Lower leg skin (tissue), 4 donors: ENCODE measurements at regions not wholly inside any gene's neighbourhood (a gene's known extent, or its start where the extent isn't known, plus 50 kb on each side); places are given as distances from the start of the nearest gene placed in this dataset.

Experiments
- DNase-seq, 2 donors: peaks; one replicate each; pipeline ENCODE4 v3.0.0-alpha.2; 2019; ENCODE audit warnings: low spot score in 2 of 2
- H3K4me3 ChIP-seq: fragments of 200-600 bp; sonication (generic); 2 replicates; pipeline ENCODE4 v1.5.1; 2017; ENCODE audit warnings: mild to moderate bottlenecking, low read depth; ENCODE audit not compliant: poor library complexity, severe bottlenecking
- POLR2A ChIP-seq, 2 donors: fragments of 450-650 bp; IDR thresholded peaks; one replicate each; pipeline ENCODE4 v1.6.1; 2016 to 2017; ENCODE audit warnings: antibody characterized with exemption in 2 of 2, mild to moderate bottlenecking in 1 of 2, moderate library complexity in 1 of 2
- WGBS, 2 donors: methylation state at CpG; one replicate each; pipeline ENCODE4 v1.1.5; 2018; 5-methylcytosine and 5-hydroxymethylcytosine counted together
- intact Hi-C: fragments of 100-400 bp; cut with DNase I; formaldehyde crosslinking; loops from one replicate; pipeline ENCODE4 v1.15.0; 2023; ENCODE audit warnings: low total_unique reads
- TF ChIP-seq, protein P1 (sequence below), 3 donors: fragments of 450-650 bp; IDR thresholded peaks; one replicate each; pipeline ENCODE4 v1.5.1; 2016; ENCODE audit warnings: antibody characterized with exemption in 3 of 3, mild to moderate bottlenecking in 3 of 3, moderate library complexity in 2 of 3

DNA sequence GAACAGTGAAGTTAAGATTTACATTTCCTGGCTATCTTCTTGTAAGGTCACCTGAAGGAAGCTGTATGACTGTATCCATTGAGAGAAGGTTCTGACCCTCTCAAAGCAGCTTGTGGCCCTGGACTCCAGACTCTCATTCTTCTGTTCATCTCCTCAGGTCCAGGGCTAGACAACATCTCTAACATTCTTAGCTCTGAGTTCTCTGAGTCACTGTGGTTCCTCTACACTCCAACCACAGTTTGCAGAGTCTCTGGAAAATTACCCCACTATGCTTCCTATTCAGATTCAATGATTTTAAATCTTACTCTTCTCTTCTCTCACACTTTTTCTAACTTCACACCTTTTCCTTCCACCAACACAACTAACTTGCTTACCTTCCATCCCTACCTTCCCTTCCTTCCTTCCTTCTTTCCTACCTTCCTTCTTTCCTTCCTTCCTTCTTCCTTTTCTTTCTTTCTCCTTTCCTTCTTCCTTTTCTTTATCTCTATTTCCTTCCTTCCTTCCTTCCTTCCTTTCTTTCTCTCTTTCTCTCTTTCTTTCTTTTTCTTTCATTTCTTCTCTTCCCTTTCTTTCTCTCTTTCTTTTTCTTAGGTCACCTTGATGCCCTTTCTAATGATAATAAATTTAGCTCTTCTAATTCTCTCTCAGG is 824.3 kb upstream of the ZEB2 start:
- no peak for TF ChIP-seq POLR2A (IDR thresholded peaks at IDR 0.05)
- TF ChIP-seq, protein P1, sequence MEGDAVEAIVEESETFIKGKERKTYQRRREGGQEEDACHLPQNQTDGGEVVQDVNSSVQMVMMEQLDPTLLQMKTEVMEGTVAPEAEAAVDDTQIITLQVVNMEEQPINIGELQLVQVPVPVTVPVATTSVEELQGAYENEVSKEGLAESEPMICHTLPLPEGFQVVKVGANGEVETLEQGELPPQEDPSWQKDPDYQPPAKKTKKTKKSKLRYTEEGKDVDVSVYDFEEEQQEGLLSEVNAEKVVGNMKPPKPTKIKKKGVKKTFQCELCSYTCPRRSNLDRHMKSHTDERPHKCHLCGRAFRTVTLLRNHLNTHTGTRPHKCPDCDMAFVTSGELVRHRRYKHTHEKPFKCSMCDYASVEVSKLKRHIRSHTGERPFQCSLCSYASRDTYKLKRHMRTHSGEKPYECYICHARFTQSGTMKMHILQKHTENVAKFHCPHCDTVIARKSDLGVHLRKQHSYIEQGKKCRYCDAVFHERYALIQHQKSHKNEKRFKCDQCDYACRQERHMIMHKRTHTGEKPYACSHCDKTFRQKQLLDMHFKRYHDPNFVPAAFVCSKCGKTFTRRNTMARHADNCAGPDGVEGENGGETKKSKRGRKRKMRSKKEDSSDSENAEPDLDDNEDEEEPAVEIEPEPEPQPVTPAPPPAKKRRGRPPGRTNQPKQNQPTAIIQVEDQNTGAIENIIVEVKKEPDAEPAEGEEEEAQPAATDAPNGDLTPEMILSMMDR (IDR thresholded peaks at IDR 0.05): no peak
- intact Hi-C loops: no loop called here
- DNase-seq: no peak
- no peak overlapping the region for H3K4me3 ChIP-seq

DNA sequence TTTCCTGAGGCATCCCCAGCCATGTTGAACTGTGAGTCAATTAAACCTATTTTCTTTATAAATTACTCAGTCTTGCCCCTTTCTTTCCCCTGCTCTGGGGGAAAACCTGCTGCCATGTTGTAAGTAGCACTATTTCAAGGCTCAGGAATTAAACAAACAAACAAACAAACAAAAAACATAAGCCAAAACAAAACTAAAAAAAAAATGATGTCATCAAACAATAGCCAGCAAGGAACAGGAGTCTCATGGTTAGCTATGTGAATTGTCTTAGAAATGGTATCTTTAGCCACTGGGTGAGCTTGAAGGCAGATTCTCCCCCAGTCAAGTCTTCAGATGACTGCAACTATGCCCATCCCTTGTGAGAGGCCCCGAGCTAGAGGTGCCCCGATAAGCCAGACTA is 823.4 kb upstream of the ZEB2 start:
- H3K4me3 ChIP-seq: no peak overlapping the region
- TF ChIP-seq POLR2A (IDR thresholded peaks at IDR 0.05): no peak
- TF ChIP-seq, protein P1 (IDR thresholded peaks at IDR 0.05): no peak
- 47 to 50% methylated on average over 2 of the region's 2 CpGs for WGBS, 2 donors
- intact Hi-C loops: no loop called here
- DNase-seq: no peak

DNA sequence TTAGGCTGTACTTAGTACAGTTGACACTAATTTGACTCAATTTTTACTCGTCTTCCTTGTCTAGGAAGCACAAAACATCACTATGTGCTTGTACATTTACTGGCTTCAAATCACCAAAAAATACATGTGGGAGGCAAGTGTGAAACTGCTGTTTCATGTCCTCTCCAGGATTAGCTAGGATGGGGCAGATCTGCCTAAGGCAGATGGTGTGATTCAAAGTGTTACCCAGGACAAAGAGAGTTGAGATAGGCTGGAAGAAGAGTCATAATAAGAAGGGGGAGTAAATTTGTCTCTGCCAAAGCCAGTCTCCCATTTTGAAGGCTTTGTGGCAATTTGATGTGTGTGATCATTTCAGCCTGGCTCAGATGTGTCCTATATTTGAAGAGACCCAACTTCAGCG is 821.6 kb upstream of the ZEB2 start:
- TF ChIP-seq, protein P1 (IDR thresholded peaks at IDR 0.05): no peak
- no peak for TF ChIP-seq POLR2A (IDR thresholded peaks at IDR 0.05)
- DNase-seq: no peak
- H3K4me3 ChIP-seq: no peak overlapping the region
- 74 to 87% methylated on average over 2 of the region's 2 CpGs for WGBS, 2 donors
- intact Hi-C loops: no loop called here

DNA sequence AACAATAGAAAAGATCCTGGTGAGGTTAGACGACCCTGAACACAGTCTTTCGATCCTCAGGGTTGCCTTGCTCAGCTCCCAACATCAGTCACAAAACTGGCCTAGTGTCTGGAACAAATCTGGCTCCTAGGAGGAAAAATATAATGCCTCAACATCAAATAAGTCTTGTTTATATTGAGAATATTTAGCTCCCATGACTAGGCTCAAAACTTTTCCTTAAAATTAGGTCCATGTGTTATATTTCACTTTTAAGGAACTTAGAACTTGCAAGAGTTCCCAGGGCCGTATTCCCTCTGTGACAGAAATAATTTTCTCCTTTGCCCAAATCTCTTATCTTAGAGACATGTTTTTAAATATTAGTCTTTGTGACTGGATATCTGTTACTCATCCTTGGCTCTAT is 819.7 kb upstream of the ZEB2 start:
- no peak overlapping the region for H3K4me3 ChIP-seq
- intact Hi-C loops: no loop called here
- WGBS, 2 donors: 56 to 62% methylated on average over 3 of the region's 3 CpGs
- TF ChIP-seq POLR2A (IDR thresholded peaks at IDR 0.05): no peak
- TF ChIP-seq, protein P1 (IDR thresholded peaks at IDR 0.05): no peak
- no peak for DNase-seq

DNA sequence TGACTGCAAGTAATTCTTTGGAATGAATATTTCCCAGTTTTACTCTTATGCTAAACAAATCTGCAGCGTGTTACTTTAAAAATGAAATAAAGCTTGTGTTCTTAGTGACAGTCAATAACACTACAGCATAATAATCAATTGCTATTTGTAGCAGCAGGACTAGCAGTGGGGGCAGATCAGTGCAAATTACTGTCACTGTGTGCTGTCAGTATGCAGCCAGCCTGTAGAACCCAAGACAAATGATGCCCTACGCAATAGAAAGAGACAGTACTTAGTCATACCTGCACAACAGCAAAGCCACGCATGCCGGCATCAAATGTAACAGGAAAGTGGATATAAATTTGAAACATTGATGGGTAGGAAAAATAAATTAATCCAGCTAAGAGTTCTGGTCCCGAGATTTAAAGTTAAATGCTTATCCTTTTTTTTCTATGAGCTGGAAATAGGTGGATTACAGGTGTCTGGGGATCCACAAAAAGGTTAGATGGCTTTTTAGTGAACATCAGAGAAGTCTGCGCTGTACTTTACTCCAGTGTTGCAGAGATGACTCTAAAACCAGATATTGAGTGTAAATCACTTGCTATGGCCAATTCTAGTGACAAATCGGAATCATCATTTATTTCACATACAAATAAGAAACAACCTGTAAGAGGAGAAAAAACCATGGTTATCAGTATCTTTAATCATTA is 812.4 kb upstream of the ZEB2 start:
- intact Hi-C loops: no loop called here
- TF ChIP-seq, protein P1 (IDR thresholded peaks at IDR 0.05): no peak
- TF ChIP-seq POLR2A (IDR thresholded peaks at IDR 0.05): no peak

More for the DNA sequence above, 812.4 kb upstream of the ZEB2 start:
- 78 to 79% methylated on average over 7 of the region's 7 CpGs for WGBS, 2 donors
- H3K4me3 ChIP-seq: no peak overlapping the region
- DNase-seq: no peak
